DND-41 (cell line): ENCODE measurements at regions not wholly inside any gene's neighbourhood (a gene's known extent, or its start where the extent isn't known, plus 50 kb on each side); places are given as distances from the start of the nearest gene placed in this dataset.

ENCODE experiments used
- ATAC-seq: fragments of 200-7000 bp; cut with Tn5 transposase; 3 replicates; pipeline ENCODE4 v1.9.1; 2021; ENCODE audit warnings: low read depth; ENCODE audit not compliant: insufficient read depth
- DNase-seq: peaks from one replicate; pipeline ENCODE4 v3.0.0-alpha.2; 2020
- H2AFZ ChIP-seq: 2 replicates; pipeline ENCODE4 v1.6.0; 2012; ENCODE audit warnings: low read depth, low read length
- H3K27ac ChIP-seq: 2 replicates; pipeline ENCODE4 v1.5.1; 2012; ENCODE audit warnings: low read length, inconsistent platforms
- H3K27me3 ChIP-seq: fragments of 200-600 bp; sonication (generic); 2 replicates; pipeline ENCODE4 v1.6.0; 2012; ENCODE audit warnings: low read length, mild to moderate bottlenecking, inconsistent platforms; ENCODE audit not compliant: insufficient read depth, poor library complexity
- H3K36me3 ChIP-seq: 2 replicates; pipeline ENCODE4 v1.5.1; 2012; ENCODE audit warnings: low read length, inconsistent platforms; ENCODE audit not compliant: insufficient read depth
- H3K4me1 ChIP-seq: 2 replicates; pipeline ENCODE4 v1.5.1; 2012; ENCODE audit warnings: mild to moderate bottlenecking, low read length; ENCODE audit not compliant: insufficient read depth
- H3K4me2 ChIP-seq: 2 replicates; pipeline ENCODE4 v1.6.0; 2012; ENCODE audit warnings: mild to moderate bottlenecking, moderate library complexity, low read length, inconsistent platforms; ENCODE audit not compliant: insufficient read depth
- H3K4me3 ChIP-seq, 2 experiments: fragments of 200-600 bp in 1 of 2; shearing (Covaris generic) in 1 of 2; 2 replicates each; pipeline ENCODE4 v1.5.1; 2012 to 2016; ENCODE audit warnings: inconsistent platforms in 2 of 2, low read length in 2 of 2, mild to moderate bottlenecking in 2 of 2, low read depth in 1 of 2, moderate library complexity in 1 of 2
- H3K79me2 ChIP-seq: 2 replicates; pipeline ENCODE4 v1.6.0; 2012; ENCODE audit warnings: low read length, inconsistent platforms; ENCODE audit not compliant: insufficient read depth
- H3K9ac ChIP-seq: 2 replicates; pipeline ENCODE4 v1.6.0; 2012; ENCODE audit warnings: low read depth, mild to moderate bottlenecking, inconsistent platforms, low read length, moderate library complexity
- H3K9me3 ChIP-seq: 2 replicates; pipeline ENCODE4 v1.5.1; 2012; ENCODE audit warnings: low read length, moderate library complexity, mild to moderate bottlenecking, inconsistent platforms; ENCODE audit not compliant: insufficient read depth, severe bottlenecking
- H4K20me1 ChIP-seq: 2 replicates; pipeline ENCODE4 v1.6.0; 2012; ENCODE audit warnings: low read length; ENCODE audit not compliant: insufficient read depth
- CTCF ChIP-seq: IDR thresholded peaks from 2 replicates; pipeline ENCODE4 v1.5.1; 2012; ENCODE audit warnings: borderline replicate concordance, low read length, moderate library complexity, mild to moderate bottlenecking; ENCODE audit not compliant: poor library complexity, severe bottlenecking; ENCODE audit errors: extremely low read depth
- EZH2 ChIP-seq: IDR thresholded peaks from 3 replicates; pipeline ENCODE4 v1.6.1; 2012; ENCODE audit warnings: borderline replicate concordance, low read depth, mild to moderate bottlenecking, moderate library complexity, low read length, inconsistent platforms; ENCODE audit not compliant: severe bottlenecking

- no peaks in the 10 kb centered on the region for H3K4me1 ChIP-seq
- H3K4me3 ChIP-seq, result no peak overlapping the region
- ATAC-seq (no peak), DNase-seq (no peak)
- H3K79me2 ChIP-seq, result no peaks in the 10 kb centered on the region
- no peak overlapping the region for H3K27ac ChIP-seq
- H2AFZ ChIP-seq, result no peak overlapping the region
- TF ChIP-seq EZH2 (no peak), CTCF (no peak)
- H3K9me3 ChIP-seq, result no peaks in the 10 kb centered on the region
- H4K20me1 ChIP-seq, result no peaks in the 10 kb centered on the region
- H3K27me3 ChIP-seq, result no peaks in the 10 kb centered on the region
- H3K4me2 ChIP-seq, result no peak overlapping the region
- H3K36me3 ChIP-seq, result no peaks in the 10 kb centered on the region
- no peak overlapping the region for H3K9ac ChIP-seq
Measured at GRCh38 chr10:10365676-10366075, 652.0 kb upstream of the CELF2 start.

GRCh38 chr10:10366836-10367235 lies 650.8 kb upstream of the CELF2 start:
- H3K36me3 ChIP-seq, result no peaks in the 10 kb centered on the region
- no peak for DNase-seq
- ATAC-seq, result no peak
- H3K27me3 ChIP-seq, result no peaks in the 10 kb centered on the region
- no peaks in the 10 kb centered on the region for H4K20me1 ChIP-seq
- no peak overlapping the region for H3K4me3 ChIP-seq
- no peaks in the 10 kb centered on the region for H3K4me1 ChIP-seq
- H3K79me2 ChIP-seq, result no peaks in the 10 kb centered on the region
- no peak overlapping the region for H3K9ac ChIP-seq
- no peaks in the 10 kb centered on the region for H3K9me3 ChIP-seq
- no peak overlapping the region for H2AFZ ChIP-seq
- no peak overlapping the region for H3K4me2 ChIP-seq
- TF ChIP-seq EZH2, result no peak
- TF ChIP-seq CTCF, result no peak
- H3K27ac ChIP-seq, result no peak overlapping the region

- Histone ChIP-seq H3K9me3 (no peaks in the 10 kb centered on the region), H4K20me1 (no peaks in the 10 kb centered on the region), H3K4me2 (no peak overlapping the region), H3K4me1 (no peaks in the 10 kb centered on the region), H3K27me3 (no peaks in the 10 kb centered on the region), H3K79me2 (no peaks in the 10 kb centered on the region), H3K27ac (no peak overlapping the region), H3K36me3 (no peaks in the 10 kb centered on the region), H3K4me3 (no peak overlapping the region), H3K9ac (no peak overlapping the region), H2AFZ (no peak overlapping the region)
- no peak for DNase-seq
- no peak for TF ChIP-seq EZH2
- TF ChIP-seq CTCF, result no peak
- ATAC-seq, result no peak
Measured at GRCh38 chr10:10367264-10367663, 650.4 kb upstream of the CELF2 start.

GRCh38 chr10:10368951-10369576 lies 648.6 kb upstream of the CELF2 start:
- no peak overlapping the region for H3K27ac ChIP-seq
- no peaks in the 10 kb centered on the region for H3K4me1 ChIP-seq
- H3K27me3 ChIP-seq, result no peaks in the 10 kb centered on the region
- no peak for TF ChIP-seq EZH2
- no peak for TF ChIP-seq CTCF
- no peaks in the 10 kb centered on the region for H3K79me2 ChIP-seq
- no peak overlapping the region for H3K4me2 ChIP-seq
- H3K9me3 ChIP-seq, result no peaks in the 10 kb centered on the region
- ATAC-seq (no peak), DNase-seq (no peak)
- H4K20me1 ChIP-seq, result no peaks in the 10 kb centered on the region
- H3K36me3 ChIP-seq, result no peaks in the 10 kb centered on the region
- H3K4me3 ChIP-seq, result no peak overlapping the region
- H2AFZ ChIP-seq, result no peak overlapping the region
- no peak overlapping the region for H3K9ac ChIP-seq
